HuH-7 (cell line): ENCODE measurements at regions not wholly inside any gene's neighbourhood (a gene's known extent, or its start where the extent isn't known, plus 50 kb on each side); places are given as distances from the start of the nearest gene placed in this dataset.

Experiments
- DNase-seq: peaks from one replicate; pipeline ENCODE4 v3.0.0; 2011; ENCODE audit warnings: low spot score

- peak; percentile 93 for DNase-seq
Observed at GRCh38 chr9:36728651-36729520, 156.2 kb downstream of the MELK start.

DNA sequence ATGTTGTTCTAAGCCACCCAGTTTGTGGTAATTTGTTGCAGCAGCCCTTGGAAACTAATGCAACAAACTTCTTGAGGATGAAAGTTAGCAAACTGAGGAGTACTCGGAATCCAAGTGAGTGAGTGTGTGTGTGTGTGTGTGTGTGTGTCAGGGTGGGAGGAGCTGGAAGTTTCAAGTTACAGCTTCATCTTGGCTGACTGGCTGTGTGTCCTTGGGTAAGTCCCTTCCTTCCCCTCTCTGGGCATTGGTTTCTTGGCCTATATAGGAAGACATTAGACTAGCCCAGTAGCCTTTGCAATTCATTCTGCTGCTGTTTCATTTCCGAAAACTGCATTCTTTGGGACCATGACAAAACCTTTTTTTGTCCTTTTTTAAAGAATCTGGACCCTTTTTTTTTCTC is 157.2 kb downstream of the MELK start:
- DNase-seq = no peak

DNA sequence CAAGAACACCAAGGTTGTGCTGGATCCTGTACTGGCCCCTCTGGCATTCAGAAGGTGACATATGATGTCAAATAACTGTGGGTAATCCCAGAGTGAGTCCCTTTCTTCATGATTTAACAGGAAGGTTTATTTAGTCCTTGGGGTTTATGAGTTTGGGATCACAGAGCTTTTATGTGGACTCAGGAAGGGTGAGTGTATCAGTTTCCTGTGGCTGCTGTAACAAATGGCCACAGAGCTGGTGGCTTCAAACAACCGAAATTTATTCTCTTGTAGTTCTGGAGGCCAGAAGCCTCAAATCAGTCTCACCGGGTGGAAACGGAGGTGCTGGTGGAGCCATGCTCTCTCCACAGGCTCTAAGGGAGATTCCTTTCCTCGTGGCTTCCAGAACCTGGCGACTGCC is 157.7 kb downstream of the MELK start:
- no peak for DNase-seq

- DNase-seq = no peak
Observed at GRCh38 chr9:36731068-36731956, 158.6 kb downstream of the MELK start.

DNA sequence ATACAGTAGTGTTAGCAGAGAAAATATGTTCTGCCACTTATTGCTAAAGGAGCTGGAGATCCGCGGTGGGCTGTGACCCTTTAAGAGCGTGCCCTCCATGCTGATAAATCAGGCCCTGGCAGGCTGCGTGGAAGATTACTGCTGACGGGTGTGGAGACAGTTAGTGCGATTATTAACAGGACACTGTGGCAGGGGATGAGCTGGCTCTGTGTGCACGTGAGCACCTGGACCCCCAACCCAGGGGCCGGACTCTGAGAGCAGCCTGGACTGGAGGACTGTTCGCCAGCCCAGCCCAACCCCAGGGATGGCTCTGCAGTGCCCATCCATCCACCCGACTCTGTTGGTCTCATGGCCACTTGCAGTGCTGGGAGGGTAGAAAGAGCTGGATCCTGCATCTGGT is 162.0 kb downstream of the MELK start:
- DNase-seq = no peak

DNA sequence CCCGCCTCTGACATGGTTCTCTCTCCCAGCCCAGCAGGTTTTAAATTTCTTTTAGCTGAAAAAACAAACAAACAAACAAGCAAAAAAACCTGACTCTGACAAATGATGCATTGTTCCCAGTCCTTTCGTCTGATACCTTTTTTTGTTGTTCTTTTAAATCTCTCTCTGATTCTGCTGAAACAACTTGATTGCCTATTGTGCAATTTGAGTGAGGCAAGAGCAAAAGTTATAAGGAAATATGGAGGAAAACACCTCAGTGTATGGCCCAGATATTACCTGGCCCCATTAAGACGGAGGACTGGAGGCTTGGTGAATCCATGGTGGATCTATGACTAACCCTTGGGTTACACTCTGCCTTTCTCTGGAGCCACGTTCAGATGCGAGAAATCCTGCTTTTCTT is 164.0 kb downstream of the MELK start:
- DNase-seq = peak; percentile 30

DNA sequence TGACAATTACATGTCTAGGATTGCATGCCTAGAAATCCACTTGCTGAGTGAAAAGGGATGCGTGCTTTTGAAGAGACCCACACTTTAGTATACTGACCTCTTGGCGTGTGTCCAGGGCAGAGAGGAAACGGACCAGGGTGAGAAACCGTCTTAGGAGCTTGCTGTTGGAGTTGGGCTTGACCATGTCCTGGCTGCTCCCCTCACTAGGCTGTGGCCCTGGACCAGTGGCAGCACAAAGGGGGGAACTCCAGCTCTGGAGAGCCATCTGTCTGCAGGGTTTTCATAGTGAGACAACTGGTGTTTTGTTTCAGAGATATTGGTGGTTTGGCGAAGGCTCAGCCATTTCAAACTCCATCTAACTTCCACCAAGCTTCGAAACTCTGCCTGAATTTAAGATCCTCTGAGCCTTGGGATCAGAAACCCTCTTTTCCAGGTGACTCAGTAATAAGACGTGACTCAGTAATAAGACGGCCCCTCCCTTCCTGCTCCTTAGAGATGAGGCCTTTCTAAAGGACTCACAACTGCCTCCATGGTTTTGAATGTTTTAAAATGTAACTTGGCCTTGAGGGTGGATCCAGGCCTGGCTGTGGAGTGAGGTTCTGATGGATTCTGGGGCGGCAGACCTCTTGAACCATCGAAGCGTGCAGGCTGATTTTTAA is 165.8 kb downstream of the MELK start:
- no peak for DNase-seq

DNA sequence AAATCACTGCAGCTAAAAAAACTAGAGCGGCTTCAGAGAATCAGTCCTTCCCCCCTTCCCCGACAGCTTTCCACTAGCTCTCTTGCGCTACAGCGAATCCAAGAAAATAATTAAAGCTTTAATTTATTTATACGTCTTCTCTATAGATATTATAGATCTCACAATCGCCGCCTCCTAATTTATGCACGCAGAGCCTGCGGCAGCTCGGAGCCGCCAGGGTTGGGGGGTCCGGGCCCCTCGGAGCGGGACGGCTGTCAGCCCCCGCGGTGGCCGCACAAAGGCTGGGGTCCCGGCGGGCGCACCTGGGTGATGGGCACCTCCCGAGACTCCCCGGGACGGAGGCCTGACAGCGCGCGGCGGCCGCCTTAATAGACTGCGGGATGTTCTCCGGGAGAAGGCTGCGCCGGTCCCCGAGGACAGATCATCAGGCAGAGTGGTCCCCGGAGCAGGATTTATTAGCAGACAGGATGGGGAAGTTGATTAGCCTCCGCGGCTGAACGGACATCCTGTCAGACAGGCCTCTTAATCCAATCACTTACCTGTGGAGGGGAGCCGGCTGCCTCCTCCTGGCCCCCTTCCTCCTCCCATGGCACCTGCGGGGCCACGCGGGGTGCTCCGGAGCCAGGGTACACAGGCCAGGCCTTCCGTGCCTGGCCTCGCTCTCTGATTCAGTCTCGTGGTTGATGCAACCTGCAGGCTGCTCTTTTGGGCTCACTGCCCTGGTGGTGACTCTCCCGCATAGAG is 166.8 kb downstream of the MELK start:
- DNase-seq = no peak

DNA sequence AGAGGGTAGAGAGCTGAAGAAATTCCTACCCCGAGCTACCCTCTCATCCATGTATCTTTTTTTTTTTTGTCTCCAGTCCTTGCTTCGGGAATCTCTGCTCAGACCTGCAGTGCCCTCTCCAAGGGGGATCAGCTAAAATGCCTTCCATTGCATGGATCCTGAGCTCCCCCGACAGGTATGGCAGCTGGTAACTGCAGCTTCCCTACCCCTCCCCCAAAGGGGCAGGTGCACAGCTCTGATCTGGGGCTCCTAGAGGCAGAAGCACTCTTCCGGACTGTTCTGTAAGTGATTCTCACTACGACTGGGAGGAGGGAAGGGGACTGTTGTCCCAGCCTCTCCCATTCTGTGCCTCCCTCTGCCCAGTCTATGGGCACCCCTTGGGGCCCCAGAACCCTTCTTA is 169.6 kb downstream of the MELK start:
- DNase-seq = no peak

DNA sequence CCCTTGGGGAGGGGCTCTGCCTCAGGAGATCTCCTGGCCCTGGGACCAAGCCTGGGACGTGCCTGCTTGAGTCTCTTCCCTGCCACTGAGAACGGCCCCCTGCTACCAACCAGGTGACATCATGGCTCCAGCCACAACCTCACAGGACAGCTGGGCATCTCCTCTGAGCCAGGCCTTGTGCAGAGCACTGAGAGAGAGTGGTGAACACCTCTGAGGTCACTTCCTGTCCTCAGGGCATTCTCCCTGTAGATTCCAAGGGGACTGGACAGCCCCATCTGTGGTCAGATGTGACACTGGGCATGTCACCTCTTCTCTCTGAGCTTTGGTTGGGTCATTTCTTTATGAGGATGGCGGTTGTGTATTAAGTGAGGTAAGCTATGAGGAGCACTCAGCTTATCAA is 172.0 kb downstream of the MELK start:
- DNase-seq = no peak

DNA sequence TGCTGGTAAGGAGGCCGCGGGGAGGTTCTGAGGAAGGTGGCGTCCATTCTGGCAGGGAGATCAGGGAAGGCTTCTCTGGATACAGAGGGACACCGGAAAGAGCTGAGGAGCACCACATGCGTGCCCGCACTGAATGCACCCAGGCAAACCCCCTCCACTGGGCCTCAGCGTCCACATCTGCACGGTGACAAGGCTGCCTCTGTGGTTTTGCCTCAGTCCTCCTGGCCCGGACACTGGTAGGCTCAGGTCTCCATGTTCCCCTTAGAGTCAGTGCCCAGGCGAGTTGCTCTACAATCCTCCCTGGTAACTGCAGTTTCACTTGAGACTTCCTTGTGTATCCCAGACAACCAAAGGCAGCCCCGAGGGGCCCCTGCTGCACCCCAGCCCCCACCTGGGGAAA is 173.3 kb downstream of the MELK start:
- DNase-seq = no peak

DNA sequence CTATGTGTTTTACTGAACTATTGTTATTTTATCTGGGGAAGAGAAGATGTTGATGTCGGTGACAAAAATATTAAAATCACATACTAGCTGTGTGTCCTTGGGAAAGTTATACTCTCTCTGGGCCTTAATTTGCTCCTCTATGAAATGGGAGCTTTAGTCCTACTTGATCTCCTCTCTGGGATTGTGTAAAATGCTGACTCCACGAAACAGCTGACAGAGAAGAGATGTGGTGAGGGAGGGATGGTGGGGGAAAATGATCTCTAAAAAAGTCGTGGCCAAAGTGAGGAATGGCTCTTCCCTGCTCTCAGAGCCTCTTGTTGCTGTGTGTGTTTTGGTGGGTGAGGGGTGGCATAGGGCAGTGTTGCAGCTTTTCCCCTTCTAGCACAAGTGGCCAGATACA is 173.7 kb downstream of the MELK start:
- DNase-seq = no peak

- DNase-seq = peak; percentile 90
Observed at GRCh38 chr9:36748322-36748899, 175.7 kb downstream of the MELK start.

DNA sequence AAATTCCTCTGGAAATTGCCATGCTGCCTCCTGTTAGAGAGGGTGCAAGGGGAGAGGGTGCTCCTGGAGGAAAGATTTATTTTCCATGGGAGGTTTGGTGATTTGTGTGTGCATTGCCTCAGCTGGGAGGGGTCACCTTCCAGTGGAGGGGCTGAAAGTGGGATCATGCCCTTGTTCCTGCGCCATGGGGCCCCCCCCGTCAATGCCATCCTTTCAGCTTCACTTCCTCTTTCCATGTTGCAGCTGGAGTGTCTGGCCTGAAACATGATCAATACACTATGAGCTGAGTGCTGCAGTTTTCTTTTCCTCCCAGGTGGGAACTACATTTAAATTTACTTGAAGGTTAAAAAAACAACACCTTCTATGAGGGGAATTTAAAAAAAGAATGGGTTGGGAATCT is 176.8 kb downstream of the MELK start:
- no peak for DNase-seq

DNA sequence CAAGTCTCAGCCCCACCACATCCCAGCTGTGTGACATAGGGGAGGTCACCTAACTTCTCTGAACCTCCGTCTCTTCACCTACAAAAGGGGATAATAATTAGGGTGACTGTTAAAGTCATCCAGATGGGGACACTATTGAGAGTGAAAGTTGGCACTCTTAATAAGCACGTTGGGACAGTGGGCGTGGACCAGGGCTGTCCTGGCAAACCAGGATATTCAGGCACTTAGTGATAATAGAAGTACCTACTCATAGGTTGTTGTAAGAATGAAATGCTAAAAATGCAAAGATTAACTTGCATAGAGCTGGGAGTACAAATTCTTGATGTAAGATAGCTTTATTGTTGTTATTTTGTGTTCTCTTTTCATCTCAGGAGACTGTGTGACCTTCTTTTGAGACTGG is 177.9 kb downstream of the MELK start:
- DNase-seq = no peak

- DNase-seq = no peak
Observed at GRCh38 chr9:36755019-36755418, 182.3 kb downstream of the MELK start.

DNA sequence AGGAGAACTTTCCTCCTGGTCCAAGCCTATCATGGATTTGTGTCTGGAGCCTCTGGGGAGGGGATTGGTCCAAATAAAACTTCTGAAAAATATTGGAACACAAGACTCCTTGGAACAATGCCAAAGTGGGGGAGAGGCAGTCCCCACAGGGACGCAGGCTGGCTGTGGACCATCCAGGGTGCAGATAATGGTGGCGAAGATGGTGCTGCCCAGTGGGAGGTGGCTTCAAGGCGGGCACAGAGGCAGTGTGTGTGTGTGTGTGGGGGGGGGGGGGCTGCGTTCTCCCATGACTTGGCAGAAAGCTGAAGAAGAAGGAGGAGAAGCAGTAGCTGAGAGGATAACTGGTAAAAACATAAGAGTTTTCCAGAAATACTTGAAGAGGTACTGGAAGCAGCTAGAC is 186.4 kb downstream of the MELK start:
- no peak for DNase-seq

DNA sequence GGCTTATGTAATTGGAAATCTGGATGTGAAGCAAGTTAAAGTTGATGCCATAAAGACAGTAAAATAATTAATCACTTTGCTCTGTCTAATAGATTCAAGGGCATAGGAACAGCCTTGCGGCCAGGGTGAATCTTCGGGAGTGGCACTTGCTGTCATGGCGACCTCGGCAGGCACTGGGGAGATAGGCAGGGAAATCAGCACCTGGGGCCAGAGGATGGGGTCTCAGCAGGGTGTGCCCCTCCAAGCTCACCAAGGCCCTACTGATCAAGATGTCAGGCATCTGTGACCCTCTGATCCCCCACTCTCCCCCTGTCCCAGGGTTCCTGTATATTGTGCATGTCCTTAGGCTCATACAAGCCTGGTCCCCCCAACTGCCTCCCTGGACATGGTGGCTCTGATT is 187.3 kb downstream of the MELK start:
- DNase-seq = no peak

DNA sequence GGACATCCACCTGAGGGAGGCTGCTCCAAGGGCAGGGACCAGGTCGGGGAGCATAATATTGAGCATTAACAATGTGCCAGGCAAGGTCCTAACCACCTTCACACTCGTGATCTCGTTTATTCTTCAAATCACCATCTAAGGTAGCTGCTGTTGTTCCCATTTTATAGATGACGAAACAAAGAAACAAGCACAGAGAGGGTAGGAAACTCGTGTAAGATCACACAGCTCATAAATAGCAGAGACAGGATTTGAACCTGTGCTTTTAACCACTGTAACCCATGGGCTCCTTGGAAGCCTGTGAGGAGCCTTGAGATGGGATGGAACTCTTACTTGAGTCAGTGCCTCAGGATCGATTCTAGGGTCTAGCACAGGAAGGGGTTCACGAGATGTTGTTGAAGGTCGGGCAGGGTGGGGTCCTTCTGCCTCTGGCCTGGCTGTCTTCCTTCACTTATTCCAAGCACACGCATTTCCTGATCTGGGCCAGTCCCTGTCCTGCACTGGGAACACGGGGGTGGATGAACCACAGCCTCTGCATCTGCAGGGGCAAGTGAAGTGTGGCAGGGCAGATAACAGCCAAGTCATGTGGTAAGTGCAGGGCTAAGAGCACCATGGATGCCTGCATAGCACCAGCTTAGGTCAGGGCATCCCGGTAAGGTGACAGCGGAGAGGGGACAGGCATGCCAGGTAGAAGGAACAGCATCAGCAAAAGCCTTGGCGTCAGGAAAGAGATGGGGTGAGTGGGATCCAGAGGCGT is 188.1 kb downstream of the MELK start:
- DNase-seq = no peak

DNA sequence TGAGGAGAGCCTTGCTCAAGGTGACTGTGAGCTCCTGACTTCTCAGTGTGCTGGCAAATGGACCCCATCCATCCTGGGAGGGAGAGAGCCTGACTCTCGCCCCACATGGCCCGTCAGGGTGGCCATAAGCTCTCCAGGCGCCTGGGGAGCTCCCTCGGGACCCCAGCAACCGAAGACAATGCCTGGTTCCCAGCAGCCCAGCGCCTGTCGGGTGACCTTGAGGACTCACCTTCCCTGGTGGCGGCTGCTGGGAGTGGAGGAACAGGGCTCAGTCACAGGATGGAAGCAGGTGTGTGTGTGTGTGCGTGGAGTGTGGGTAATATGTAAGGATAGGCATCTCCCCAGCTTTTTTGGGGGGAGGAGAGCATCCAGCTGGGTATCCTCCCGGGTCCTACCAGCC is 190.3 kb downstream of the MELK start:
- peak; percentile 39 for DNase-seq

GRCh38 chr9:36763778-36764177 is 191.1 kb downstream of the MELK start:
- DNase-seq = no peak
